ENCODE measurements at regions not wholly inside any gene's neighbourhood (a gene's known extent, or its start where the extent isn't known, plus 50 kb on each side); places are given as distances from the start of the nearest gene placed in this dataset.
A peak's percentile ranks its signal among the peaks of the same experiment; 100 is the strongest.

DNA sequence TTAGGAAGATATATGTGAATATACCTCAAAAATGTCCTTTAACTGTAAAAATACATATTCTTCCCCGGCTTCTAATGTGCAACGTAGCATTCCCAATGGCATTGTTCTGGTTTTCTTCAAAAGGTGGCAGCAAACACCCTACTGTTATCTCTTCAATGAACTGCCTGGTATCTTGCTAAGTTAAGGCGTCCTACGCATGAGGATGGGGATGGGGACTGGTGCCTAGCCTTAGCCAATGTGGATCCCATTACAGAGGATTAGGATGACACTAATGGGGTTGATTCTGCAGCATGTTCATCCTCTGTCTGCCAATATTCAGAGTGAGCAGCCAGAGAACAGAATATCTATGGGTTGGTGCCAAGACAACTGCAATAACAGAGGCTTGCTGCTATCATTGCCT, 334.9 kb upstream of the ADGRL3 start:
- POLR2A ChIA-PET (ENCODE audit: low non-redundant PET): no interaction called here
- TF ChIP-seq, protein P1, sequence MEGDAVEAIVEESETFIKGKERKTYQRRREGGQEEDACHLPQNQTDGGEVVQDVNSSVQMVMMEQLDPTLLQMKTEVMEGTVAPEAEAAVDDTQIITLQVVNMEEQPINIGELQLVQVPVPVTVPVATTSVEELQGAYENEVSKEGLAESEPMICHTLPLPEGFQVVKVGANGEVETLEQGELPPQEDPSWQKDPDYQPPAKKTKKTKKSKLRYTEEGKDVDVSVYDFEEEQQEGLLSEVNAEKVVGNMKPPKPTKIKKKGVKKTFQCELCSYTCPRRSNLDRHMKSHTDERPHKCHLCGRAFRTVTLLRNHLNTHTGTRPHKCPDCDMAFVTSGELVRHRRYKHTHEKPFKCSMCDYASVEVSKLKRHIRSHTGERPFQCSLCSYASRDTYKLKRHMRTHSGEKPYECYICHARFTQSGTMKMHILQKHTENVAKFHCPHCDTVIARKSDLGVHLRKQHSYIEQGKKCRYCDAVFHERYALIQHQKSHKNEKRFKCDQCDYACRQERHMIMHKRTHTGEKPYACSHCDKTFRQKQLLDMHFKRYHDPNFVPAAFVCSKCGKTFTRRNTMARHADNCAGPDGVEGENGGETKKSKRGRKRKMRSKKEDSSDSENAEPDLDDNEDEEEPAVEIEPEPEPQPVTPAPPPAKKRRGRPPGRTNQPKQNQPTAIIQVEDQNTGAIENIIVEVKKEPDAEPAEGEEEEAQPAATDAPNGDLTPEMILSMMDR (conservative IDR thresholded peaks at IDR 0.05; ENCODE audit: low read depth): no peak
- DNase-seq (ENCODE audit: low spot score): peak; percentile 1
- CTCF ChIA-PET: no interaction called here
- H3K27ac ChIP-seq: no peak overlapping the region

GRCh38 chr4:60868232-60868960, 331.7 kb upstream of the ADGRL3 start:
- POLR2A ChIA-PET (ENCODE audit: low non-redundant PET): no interaction called here
- CTCF ChIA-PET: no interaction called here
- no peak overlapping the region for H3K27ac ChIP-seq
- TF ChIP-seq, protein P1 (conservative IDR thresholded peaks at IDR 0.05; ENCODE audit: low read depth): no peak
- DNase-seq (ENCODE audit: low spot score): no peak

DNA sequence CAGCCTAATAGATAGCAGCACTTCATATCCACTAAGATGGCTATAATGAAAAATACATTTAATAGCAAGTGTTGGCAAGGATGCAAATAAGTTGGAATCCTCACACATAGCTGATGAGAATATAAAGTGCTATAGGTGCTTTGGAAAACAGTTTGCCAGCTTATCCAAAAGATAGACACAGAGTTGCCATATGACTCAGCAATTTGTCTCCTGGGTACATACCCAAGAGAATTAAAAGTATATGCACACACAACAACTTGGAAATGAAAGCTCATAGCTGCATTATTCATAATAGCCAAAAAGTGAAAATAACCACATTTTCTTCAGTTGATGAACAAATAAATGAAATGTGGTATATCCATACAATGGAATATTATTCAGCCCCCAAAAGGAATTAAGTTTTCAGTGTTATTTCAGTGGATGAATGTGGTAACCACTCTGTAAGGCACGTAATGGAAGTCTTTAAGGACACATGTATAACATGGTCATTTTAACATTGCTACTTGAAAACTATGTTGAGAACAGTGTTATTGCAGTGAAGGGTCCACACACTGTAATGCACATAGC, 320.9 kb upstream of the ADGRL3 start:
- TF ChIP-seq, protein P1 (conservative IDR thresholded peaks at IDR 0.05; ENCODE audit: low read depth): no peak
- no peak for DNase-seq (ENCODE audit: low spot score)
- H3K27ac ChIP-seq: no peak overlapping the region
- POLR2A ChIA-PET (ENCODE audit: low non-redundant PET): no interaction called here
- CTCF ChIA-PET: no interaction called here

- no peak overlapping the region for H3K27ac ChIP-seq
- no peak for DNase-seq (ENCODE audit: low spot score)
- POLR2A ChIA-PET (ENCODE audit: low non-redundant PET): no interaction called here
- CTCF ChIA-PET: no interaction called here
- TF ChIP-seq, protein P1 (conservative IDR thresholded peaks at IDR 0.05; ENCODE audit: low read depth): no peak
These were observed 315.5 kb upstream of the ADGRL3 start for GRCh38 chr4:60884587-60884986.

GRCh38 chr4:60885011-60885410, 315.1 kb upstream of the ADGRL3 start:
- TF ChIP-seq, protein P1 (conservative IDR thresholded peaks at IDR 0.05; ENCODE audit: low read depth): no peak
- CTCF ChIA-PET: interaction anchor here (1.1 kb wide), 1 partner anchor 820 kb away, joined by 3 read pairs; no protein-coding TSS in a partner anchor
- POLR2A ChIA-PET (ENCODE audit: low non-redundant PET): no interaction called here
- no peak for DNase-seq (ENCODE audit: low spot score)
- H3K27ac ChIP-seq: no peak overlapping the region

- no peak overlapping the region for H3K27ac ChIP-seq
- CTCF ChIA-PET: no interaction called here
These were observed 309.4 kb upstream of the ADGRL3 start for GRCh38 chr4:60890743-60891142.

More at GRCh38 chr4:60890743-60891142, 309.4 kb upstream of the ADGRL3 start:
- TF ChIP-seq, protein P1 (conservative IDR thresholded peaks at IDR 0.05; ENCODE audit: low read depth): no peak
- DNase-seq (ENCODE audit: low spot score): no peak
- POLR2A ChIA-PET (ENCODE audit: low non-redundant PET): no interaction called here

Data from RWPE1 (cell line).